Testis (tissue), 2 donors: ENCODE measurements at regions not wholly inside any gene's neighbourhood (a gene's known extent, or its start where the extent isn't known, plus 50 kb on each side); places are given as distances from the start of the nearest gene placed in this dataset.
"Not testable (repeated sequence)": the region's sequence is repeated elsewhere in the genome, so short reads cannot be mapped to it uniquely, and the experiment has no call there.

ENCODE experiments used
- POLR2A ChIP-seq: fragments of 450-650 bp; IDR thresholded peaks from one replicate; pipeline ENCODE4 v1.6.1; 2017; ENCODE audit warnings: antibody characterized with exemption, mild to moderate bottlenecking, moderate library complexity
- TF ChIP-seq, protein P1 (sequence below), 3 experiments: fragments of 450-650 bp in 2 of 3; fragments of 200-600 bp in 1 of 3; sonication (generic) in 1 of 3; IDR thresholded peaks; one replicate each; pipeline ENCODE4 v1.5.1; 2016 to 2019; ENCODE audit warnings: antibody characterized with exemption in 3 of 3, mild to moderate bottlenecking in 2 of 3, moderate library complexity in 1 of 3

DNA sequence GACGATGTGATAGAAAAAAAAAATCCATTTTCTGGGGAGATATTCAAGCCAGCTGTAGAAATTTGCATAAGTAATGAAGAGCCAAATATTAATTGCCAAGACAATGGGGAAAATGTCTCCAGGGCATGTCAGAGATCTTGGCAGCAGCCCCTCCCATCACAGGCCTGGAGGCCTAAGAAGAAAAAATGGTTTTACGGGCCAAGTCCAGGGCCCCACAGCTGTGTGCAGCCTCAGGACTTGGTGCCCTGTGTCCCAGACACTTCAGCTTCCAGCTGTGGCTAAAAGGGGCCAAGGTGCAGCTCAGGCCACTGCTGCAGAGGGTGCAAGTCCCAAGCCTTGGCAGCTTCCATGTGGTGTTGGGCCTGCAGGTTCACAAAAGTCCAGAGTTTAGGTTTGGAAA is 83.4 kb downstream of the TBX3 start:
- TF ChIP-seq, protein P1, sequence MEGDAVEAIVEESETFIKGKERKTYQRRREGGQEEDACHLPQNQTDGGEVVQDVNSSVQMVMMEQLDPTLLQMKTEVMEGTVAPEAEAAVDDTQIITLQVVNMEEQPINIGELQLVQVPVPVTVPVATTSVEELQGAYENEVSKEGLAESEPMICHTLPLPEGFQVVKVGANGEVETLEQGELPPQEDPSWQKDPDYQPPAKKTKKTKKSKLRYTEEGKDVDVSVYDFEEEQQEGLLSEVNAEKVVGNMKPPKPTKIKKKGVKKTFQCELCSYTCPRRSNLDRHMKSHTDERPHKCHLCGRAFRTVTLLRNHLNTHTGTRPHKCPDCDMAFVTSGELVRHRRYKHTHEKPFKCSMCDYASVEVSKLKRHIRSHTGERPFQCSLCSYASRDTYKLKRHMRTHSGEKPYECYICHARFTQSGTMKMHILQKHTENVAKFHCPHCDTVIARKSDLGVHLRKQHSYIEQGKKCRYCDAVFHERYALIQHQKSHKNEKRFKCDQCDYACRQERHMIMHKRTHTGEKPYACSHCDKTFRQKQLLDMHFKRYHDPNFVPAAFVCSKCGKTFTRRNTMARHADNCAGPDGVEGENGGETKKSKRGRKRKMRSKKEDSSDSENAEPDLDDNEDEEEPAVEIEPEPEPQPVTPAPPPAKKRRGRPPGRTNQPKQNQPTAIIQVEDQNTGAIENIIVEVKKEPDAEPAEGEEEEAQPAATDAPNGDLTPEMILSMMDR (IDR thresholded peaks at IDR 0.05), result not testable (repeated sequence)
- not testable (repeated sequence) for TF ChIP-seq POLR2A
